Left kidney (tissue), 1 donor: ENCODE measurements at regions not wholly inside any gene's neighbourhood (a gene's known extent, or its start where the extent isn't known, plus 50 kb on each side); places are given as distances from the start of the nearest gene placed in this dataset.
"Not testable (repeated sequence)": the region's sequence is repeated elsewhere in the genome, so short reads cannot be mapped to it uniquely, and the experiment has no call there.

Source experiments
- DNase-seq: peaks from one replicate; pipeline ENCODE4 v3.0.0-alpha.2; 2013

DNA sequence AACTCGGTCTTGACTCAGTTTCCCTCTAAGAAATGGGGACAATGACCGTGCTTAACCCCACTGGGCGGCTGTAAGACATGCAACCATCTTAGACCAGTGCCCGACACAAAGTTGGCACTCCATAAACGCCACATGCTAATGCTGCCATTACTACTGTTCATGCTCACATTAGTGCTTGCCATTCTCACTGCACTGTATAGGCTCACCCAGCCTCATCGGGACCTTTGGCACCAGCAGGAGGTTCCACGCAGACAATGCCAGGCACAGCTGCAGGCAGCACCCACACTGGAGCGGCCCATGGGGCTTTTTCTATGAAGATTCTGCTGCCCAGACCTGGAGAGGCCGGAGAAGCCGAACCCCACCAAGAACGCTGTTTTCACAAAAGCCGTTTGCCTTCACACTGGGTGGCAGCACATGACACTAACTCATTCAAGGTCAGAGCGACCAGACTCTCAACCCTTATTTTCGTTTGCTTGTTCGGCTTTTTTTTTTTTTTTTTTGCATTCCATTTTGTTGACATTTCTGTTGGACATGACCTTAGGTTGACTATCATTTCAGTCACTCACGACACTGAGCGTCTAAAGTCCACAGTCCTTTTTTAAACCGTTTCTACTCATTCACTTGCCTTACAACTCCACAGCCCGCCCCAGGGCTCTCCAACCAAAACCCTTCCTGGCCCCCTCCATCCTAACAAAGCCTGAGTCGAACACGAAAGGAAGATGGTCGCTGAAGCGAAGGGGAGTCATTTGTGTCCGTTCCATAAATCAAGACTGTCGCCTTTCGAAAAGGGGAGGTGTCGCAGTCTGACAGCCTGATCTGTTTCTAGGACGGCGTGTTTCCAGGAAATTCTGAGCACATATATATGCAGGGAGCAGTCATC, 124.4 kb upstream of the RNF32 start:
- DNase-seq, result peak; percentile 41

- DNase-seq, result no peak
These were observed 125.7 kb upstream of the RNF32 start for GRCh38 chr7:156514851-156515250.

GRCh38 chr7:156511426-156511825, 129.1 kb upstream of the RNF32 start:
- no peak for DNase-seq

GRCh38 chr7:156510966-156511365, 129.6 kb upstream of the RNF32 start:
- DNase-seq, result no peak

- no peak for DNase-seq
These were observed 131.4 kb upstream of the RNF32 start for GRCh38 chr7:156509216-156509615.

DNA sequence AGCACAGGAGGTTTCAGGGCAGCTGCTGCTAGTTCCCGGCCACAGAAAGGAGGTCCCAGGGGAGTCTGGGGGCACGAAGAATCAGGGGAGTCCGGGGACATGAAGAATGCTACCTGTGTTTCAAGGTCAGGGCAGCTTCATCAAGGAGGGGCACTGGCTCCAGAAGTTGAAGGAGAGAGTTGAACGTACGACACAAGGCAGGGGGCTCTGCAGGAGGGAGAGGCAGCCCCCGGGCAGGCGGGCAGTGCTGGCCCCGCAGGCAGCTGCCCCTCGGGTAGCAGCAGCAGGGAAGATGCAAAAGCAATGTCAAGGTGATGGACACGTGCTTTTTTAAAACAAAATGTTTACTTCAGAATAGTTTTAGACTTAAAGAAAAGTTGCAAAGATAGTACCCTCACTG, 134.7 kb upstream of the RNF32 start:
- DNase-seq, result no peak

GRCh38 chr7:156504687-156505545, 135.7 kb upstream of the RNF32 start:
- DNase-seq, result peak; percentile 71

- no peak for DNase-seq
These were observed 136.6 kb upstream of the RNF32 start for GRCh38 chr7:156504006-156504405.

DNA sequence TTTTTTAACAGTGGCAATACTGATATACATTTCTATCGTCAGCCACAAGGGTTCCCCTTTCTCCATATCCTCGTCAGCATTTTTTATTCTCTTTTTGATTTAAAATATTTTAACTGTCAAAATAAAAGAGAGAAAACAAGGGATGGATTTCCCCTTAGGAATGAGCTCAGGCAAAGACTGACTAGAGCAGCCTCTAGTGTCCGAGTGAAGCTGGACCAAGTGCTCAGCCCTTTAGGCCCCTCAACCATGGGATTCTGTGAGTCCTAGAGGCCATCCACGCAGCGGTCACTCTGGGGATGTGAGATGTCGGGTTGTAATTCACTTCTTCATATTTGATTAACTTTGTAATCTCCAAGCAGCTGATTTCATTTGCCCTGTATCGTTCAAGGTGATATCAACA, 137.4 kb upstream of the RNF32 start:
- no peak for DNase-seq

GRCh38 chr7:156501815-156502214, 138.8 kb upstream of the RNF32 start:
- DNase-seq, result not testable (repeated sequence)

GRCh38 chr7:156499247-156499881, 141.2 kb upstream of the RNF32 start:
- no peak for DNase-seq

GRCh38 chr7:156497776-156498509, 142.6 kb upstream of the RNF32 start:
- DNase-seq, result no peak

DNA sequence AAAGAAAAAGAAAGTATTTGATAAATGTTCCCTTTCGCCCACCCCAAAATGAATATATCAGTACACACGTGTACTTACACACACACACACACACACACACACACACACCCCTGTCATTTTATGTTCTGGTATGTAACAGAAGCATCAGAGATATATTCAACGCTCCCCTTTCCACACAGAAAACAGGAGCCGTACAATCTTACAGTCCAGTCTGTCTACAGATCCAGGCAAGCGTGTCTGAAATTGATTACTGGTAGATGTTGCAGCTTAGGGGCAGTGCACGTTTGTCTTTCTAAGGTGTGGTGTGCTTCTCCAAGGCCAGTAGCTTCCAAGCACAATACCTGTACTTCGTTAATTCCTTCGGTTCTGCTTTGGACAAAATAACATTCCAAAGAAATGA, 143.7 kb upstream of the RNF32 start:
- DNase-seq, result no peak

DNA sequence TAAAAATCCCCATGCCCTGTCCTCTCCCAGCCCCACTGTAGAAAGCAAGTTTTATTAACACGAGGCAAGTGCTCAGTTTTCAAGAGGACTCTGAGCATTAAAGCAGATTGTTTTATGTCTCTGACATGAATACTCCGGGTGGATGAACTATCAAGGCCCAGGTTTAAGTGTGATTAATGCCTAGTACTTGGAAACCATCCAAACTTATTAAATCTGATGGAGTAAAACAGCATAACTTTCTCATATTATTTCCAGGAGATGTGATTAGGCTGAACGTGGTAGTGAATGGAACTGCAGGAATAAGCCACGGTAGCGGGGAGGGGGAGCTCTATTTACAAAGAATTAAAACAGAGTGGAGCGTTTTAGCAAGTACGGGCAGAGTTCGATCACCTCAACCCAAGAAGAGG, 144.2 kb upstream of the RNF32 start:
- DNase-seq, result peak; percentile 31

DNA sequence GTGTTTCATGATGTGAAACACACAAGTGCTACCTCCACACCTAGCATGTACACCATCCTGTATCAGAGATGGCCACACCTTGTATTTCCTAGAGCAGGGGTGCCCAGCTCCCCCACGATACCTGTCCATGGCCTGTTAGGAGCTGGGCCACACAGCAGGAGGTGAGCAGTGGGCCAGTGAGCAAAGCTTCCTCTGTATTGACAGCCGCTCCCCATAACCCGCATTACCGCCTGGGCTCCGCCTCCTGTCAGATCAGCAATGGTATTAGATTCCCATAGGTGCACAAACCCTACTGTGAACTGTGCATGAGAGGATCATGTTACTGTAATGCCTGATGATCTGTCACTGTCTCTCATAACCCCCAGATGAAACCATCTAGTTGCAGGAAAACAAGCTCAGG, 145.6 kb upstream of the RNF32 start:
- no peak for DNase-seq

DNA sequence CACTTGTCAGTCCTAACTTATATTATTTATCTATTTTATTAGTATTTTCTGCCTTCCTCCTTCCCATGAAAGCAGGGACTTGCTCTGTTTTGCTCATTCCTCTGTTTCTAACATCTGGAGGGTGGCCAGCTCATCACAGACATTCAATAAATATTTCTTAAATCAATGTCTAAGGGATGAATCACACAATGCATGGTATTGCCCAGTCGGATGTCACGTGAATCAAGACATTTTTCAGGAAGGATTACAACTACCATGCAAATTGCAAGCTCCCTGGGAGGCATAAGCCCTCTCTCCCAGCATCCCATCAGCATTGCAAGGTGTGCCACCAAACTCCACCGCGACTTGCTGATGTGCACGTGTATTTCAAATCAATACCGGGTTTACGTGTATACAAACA, 146.6 kb upstream of the RNF32 start:
- DNase-seq, result no peak

- no peak for DNase-seq
These were observed 148.4 kb upstream of the RNF32 start for GRCh38 chr7:156492170-156492569.

DNA sequence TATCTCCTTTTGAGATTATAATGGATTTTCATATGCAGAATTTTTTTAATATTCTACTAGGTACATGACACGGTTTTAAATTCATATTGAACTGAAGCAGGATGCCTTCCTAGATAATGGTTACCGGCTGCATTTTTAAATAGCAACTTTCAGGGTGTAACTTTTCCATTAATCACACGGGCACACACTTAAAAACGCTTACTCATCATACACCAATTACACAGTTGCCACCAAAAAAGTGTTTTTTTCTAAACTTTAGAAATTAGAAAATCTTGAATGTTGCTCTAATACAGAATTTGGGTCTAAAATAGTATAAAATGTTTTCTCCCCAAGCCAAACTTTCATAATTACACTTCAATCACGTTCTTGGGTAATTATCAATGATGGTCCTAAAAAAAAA, 149.1 kb upstream of the RNF32 start:
- no peak for DNase-seq

DNA sequence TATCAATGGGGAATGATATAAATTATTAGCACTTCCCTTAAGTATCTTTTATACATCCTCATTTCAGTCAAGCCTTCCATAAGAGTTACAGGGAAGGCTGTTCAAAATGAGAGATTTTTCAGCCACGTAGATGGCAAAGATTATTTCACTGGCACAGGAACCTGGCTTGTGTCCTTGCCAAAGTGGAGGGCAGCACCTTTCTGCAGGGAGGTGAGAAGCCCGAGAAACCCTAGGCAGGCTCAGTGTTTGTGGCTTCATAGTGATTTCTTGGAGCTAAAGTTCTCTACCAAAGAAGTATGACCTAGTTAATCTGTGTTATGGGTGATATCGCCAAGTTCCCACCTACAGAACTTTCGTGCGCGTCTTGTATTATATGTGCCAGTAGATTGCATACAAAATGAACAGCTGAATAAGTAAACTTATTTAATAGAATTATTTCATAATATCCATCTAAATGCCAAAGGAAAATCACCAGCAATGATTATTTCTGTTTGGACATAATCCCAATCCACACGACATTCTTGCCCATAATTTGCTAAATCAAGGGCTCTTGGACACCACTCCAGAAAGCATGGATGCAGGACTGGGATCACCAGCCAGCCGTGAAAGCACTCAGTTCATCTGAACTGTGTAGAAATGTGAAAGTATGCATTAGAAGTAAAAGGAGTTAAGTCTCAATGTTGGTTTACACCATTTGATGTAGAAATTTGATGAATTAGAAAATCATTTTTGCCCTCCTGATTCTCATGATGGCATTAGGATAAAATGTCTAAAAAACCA, 150.4 kb upstream of the RNF32 start:
- DNase-seq, result no peak

- no peak for DNase-seq
These were observed 152.6 kb upstream of the RNF32 start for GRCh38 chr7:156487811-156488533.

DNA sequence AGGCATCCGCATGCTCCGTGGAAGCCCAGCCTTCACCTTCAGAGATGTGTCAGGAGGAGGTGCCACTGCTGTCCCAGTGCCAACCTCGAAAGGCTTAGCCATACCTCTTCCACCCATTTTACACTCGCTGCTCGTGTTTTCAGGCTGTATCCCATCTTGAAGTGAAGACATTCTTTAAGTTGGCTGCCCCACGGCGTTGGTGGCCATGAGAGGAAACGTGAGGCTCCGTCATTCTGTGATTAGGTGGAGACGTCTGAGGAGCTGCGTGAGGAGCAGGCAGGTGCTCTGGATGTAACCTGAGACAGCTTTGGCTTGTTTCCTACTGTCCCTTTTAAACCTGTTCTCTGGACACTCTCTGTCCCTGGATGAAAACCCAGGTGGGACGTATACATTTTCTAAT, 159.9 kb upstream of the RNF32 start:
- no peak for DNase-seq
